NCI-H1694 treated with DMSO at 0.1 percent for 48 hours (cell line): ENCODE measurements at regions not wholly inside any gene's neighbourhood (a gene's known extent, or its start where the extent isn't known, plus 50 kb on each side); places are given as distances from the start of the nearest gene placed in this dataset.

Experiments
- DNase-seq: peaks from one replicate; lab custom pipeline; 2025; lab: John Stamatoyannopoulos, UW

GRCh38 chr20:51218603-51219002, 195.7 kb upstream of the KCNG1 start:
- DNase-seq = no peak

- DNase-seq = no peak
These were observed 194.6 kb upstream of the KCNG1 start for GRCh38 chr20:51217347-51218045.

DNA sequence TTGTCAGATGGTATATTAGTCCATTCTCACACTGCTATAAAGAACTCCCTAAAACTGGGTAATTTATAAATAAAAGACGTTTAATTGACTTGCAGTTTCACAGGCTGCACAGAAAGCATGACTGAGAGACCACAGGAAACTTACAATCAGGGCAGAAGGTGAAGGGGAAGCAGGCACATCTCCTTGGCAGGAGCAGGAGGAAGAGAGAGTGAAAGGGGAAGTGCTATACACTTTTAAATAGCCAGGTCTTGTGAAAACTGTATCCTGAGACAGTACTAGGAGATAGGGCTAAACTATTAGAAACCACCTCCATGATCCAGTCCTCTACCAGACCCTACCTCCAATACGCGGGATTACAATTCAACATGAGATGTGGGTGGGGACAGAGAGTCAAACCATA, 193.9 kb upstream of the KCNG1 start:
- DNase-seq = no peak

- no peak for DNase-seq
These were observed 189.9 kb upstream of the KCNG1 start for GRCh38 chr20:51212816-51213215.

GRCh38 chr20:51211191-51211590, 188.3 kb upstream of the KCNG1 start:
- no peak for DNase-seq

GRCh38 chr20:51210084-51210483, 187.2 kb upstream of the KCNG1 start:
- DNase-seq = no peak

DNA sequence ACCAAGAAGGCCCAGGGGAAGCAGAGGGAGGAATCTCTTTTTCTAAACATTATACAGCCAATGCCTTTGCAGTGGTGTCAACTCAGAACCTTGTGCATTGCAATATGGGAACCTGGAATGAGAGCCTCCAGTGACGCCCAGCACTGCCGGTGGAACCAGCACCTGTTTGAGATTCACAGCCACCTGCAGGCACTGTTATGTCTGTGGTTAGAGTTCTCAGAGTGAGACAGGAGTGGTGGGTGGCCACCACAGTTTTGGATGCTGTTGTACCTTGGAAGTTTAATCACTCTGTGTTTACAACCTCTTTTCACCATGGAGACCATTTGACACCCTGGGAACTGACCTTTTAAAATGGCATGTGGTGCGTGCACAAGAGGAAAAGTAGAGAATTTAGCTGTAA, 185.3 kb upstream of the KCNG1 start:
- no peak for DNase-seq

- DNase-seq = no peak
These were observed 183.2 kb upstream of the KCNG1 start for GRCh38 chr20:51206032-51206662.

- DNase-seq = no peak
These were observed 181.9 kb upstream of the KCNG1 start for GRCh38 chr20:51204794-51205193.

DNA sequence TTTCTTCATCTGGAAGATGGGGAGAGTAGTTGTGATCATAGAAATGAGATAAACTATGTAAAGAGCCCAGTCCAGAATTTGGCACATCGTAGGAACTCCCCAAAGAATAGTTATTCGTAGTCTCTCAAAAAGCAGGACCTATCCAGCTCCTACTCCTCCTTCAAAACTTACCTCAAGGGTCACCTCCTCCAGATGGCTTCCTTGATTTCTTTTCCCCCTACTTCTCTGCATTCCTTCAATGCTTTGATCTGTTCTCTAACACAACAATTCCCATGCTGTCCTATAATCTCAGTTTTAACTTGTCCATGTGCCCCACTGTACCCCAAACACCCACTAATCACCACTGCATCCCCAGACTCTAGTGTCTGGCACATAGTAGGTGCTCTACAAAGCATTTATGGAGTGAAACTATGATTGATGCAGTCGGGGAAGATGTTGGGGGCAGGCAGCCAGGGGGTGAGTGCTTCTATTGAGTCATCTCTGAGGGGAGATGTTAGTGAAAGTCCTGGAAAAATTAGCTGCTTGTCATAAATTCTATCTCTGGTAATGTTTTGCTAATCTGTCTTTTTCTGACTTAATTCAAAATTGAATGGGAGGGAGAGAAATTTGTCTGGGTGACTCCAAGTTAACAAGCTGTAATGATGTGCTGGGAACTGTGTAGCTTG, 181.3 kb upstream of the KCNG1 start:
- no peak for DNase-seq

DNA sequence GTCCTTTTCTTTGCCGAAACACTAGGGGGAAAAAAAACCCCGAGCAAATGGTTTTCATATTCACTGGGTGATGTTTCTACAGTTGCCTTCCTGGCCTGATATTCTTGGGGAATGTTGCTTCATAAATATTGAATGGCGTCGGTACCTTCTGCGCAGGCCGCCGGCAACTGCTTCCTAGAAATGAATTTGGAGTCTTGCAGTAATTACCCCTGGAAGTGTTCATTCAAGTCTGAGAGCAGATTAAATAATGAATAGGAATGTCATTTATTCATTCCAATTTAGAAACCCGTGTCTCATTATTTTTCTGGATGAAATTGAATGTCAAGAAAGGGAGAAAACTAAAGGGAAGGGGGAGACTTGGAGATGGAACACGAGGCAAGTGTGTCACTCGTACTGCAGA, 179.4 kb upstream of the KCNG1 start:
- DNase-seq = no peak

DNA sequence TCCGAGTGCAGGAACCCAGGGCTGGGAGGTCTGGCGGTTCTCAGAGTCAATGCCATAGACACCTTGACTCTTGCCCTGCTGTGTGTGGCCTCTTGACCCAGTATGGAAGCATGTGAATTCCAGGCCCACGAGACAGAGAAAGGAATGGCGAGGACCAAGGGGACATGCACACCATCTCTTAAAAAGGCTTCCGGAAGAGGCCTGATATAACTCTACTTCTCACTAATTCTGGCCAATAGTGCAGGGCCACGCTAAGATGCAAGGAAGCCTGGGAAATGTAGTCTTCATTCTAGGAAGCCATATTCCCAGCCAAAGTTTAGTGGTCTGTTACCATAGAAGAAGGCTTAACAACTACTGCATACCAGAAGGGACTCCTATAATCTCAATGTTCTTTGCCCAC, 177.0 kb upstream of the KCNG1 start:
- DNase-seq = no peak

- no peak for DNase-seq
These were observed 176.1 kb upstream of the KCNG1 start for GRCh38 chr20:51198876-51199523.

DNA sequence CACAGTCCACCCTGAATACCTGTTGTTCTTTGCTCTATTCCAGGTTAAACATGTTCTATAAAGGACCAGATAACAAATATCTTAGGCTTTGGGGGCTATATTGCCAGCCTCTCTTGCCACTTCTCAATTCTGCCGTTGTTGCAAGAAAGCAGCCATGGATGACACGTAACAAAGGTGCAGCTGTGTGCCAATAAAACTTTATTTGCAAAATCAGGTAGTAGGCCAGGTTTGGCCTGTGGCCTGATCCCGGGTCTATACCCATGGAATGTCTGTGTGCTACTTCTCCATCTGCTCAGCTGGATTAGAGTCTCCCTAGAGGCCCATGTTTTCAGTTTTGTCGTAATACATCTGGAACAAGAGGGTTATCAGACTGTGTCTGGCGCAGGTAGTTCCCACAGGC, 175.3 kb upstream of the KCNG1 start:
- DNase-seq = no peak

GRCh38 chr20:51196991-51197651, 174.2 kb upstream of the KCNG1 start:
- DNase-seq = no peak

GRCh38 chr20:51195990-51196389, 173.1 kb upstream of the KCNG1 start:
- no peak for DNase-seq

GRCh38 chr20:51195419-51195901, 172.6 kb upstream of the KCNG1 start:
- no peak for DNase-seq

- no peak for DNase-seq
These were observed 170.3 kb upstream of the KCNG1 start for GRCh38 chr20:51193066-51193772.

- DNase-seq = no peak
These were observed 167.9 kb upstream of the KCNG1 start for GRCh38 chr20:51190783-51191180.

- no peak for DNase-seq
These were observed 167.2 kb upstream of the KCNG1 start for GRCh38 chr20:51189814-51190782.
